ENCODE measurements at regions not wholly inside any gene's neighbourhood (a gene's known extent, or its start where the extent isn't known, plus 50 kb on each side); places are given as distances from the start of the nearest gene placed in this dataset.

DNA sequence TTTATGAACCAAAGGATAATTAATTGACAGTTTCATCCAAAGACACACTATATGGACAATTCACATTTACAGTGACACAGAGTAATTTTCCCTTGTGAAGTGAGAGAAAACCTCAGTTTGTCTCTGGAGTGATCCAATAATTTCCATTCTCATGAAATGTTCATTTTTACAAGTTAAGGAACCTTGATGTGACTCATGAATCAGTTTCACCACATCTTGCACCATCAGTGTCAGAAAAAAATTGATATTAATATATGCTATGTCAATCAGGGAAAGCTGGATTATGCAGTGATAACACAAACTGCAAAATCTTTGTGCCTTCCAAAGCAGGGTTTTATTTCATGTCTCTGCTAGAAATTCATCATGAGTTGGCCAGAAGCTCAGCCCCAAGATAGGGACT, 348.1 kb downstream of the ARPP21 start:
- H3K56ac ChIP-seq (replicated peaks; ENCODE audit: insufficient read length, low read depth, low read length), result no peak overlapping the region

More for the DNA sequence above, 348.1 kb downstream of the ARPP21 start:
- Histone ChIP-seq H4K91ac (replicated peaks; ENCODE audit: insufficient read length, low read length) (no peak overlapping the region), H3K79me1 (ENCODE audit: low read depth, low read length) (no peaks in the 10 kb centered on the region), H3K4me2 (ENCODE audit: insufficient read depth in 1 of 2, low read depth in 2 of 2, low read length in 2 of 2) (no peak overlapping the region), H3K9ac (replicated peaks in 1 of 4; ENCODE audit: extremely low read depth in 1 of 4, low read depth in 3 of 4, low read length in 3 of 4) (no peak overlapping the region), H3K23me2 (ENCODE audit: low read depth, low read length) (no peaks in the 10 kb centered on the region), H3K4ac (replicated peaks; ENCODE audit: insufficient read length, low read depth, low read length) (no peak overlapping the region), H3K27me3 (replicated peaks in 1 of 4; ENCODE audit: control insufficient read depth in 3 of 4, extremely low read depth in 1 of 4, insufficient read depth in 3 of 4, low read length in 3 of 4) (no peaks in the 10 kb centered on the region), H3K14ac (ENCODE audit: insufficient read length) (no peak overlapping the region), H3K36me3 (ENCODE audit: control insufficient read depth in 2 of 4, insufficient read depth in 4 of 4, low read length in 3 of 4) (no peaks in the 10 kb centered on the region), H3K27ac (ENCODE audit: low read depth, low read length) (no peak overlapping the region), H2BK12ac (ENCODE audit: low read depth, low read length) (no peak overlapping the region), H3K79me2 (ENCODE audit: control insufficient read depth in 1 of 2, insufficient read depth in 2 of 2, low read length in 2 of 2) (no peaks in the 10 kb centered on the region), H4K5ac (ENCODE audit: insufficient read length, low read depth, low read length) (no peak overlapping the region), H4K20me1 (replicated peaks in 1 of 2; ENCODE audit: control insufficient read depth in 1 of 2, insufficient read depth in 2 of 2, low read length in 2 of 2) (no peaks in the 10 kb centered on the region), H3K4me1 (replicated peaks in 1 of 4; ENCODE audit: control insufficient read depth in 3 of 4, insufficient read depth in 4 of 4, low read length in 3 of 4) (no peaks in the 10 kb centered on the region), H2BK20ac (ENCODE audit: low read length) (no peak overlapping the region), H3K18ac (ENCODE audit: extremely low read depth, low read length) (no peak overlapping the region), H2AK5ac (ENCODE audit: low read depth, low read length) (no peak overlapping the region), H2AFZ (ENCODE audit: low read length) (no peak overlapping the region), H2BK5ac (ENCODE audit: low read depth, low read length) (no peak overlapping the region), H3K23ac (ENCODE audit: insufficient read length) (no peak overlapping the region), H3K4me3 (ENCODE audit: extremely low read depth in 1 of 4, insufficient read depth in 2 of 4, low read depth in 3 of 4, low read length in 4 of 4) (no peak overlapping the region), H2BK120ac (replicated peaks; ENCODE audit: low read depth, low read length) (no peak overlapping the region), H3K9me3 (ENCODE audit: insufficient read depth in 2 of 2, low read depth in 1 of 2, low read length in 1 of 2) (no peaks in the 10 kb centered on the region), H2BK15ac (ENCODE audit: low read length) (no peak overlapping the region), H4K8ac (ENCODE audit: extremely low read depth, insufficient read depth, low read length) (no peak overlapping the region)
- ChIA-PET POLR2A (ENCODE audit: partially characterized antibody) (no interaction called here), CTCF (ENCODE audit: partially characterized antibody) (no interaction called here)
- FAIRE-seq (no peak), DNase-seq (ENCODE audit: low read depth in 1 of 2, low spot score in 2 of 2) (no peak)
- TF ChIP-seq KDM1A (IDR thresholded peaks at IDR 0.05; ENCODE audit: borderline replicate concordance, low read length) (no peak), SAP30 (IDR thresholded peaks at IDR 0.05; ENCODE audit: insufficient read depth, insufficient replicate concordance, low read length) (no peak), EZH2 (IDR thresholded peaks at IDR 0.05; ENCODE audit: low read depth, low read length, severe bottlenecking) (no peak), CEBPB (IDR thresholded peaks at IDR 0.05; ENCODE audit: low read depth, low read length) (no peak), CHD2 (IDR thresholded peaks at IDR 0.05; ENCODE audit: low read length) (no peak), CBX8 (IDR thresholded peaks at IDR 0.05; ENCODE audit: borderline replicate concordance, low read depth, low read length) (no peak), BACH1 (IDR thresholded peaks at IDR 0.05; ENCODE audit: low read length) (no peak), SP4 (IDR thresholded peaks at IDR 0.05; ENCODE audit: low read length) (no peak), SIX5 (IDR thresholded peaks at IDR 0.05; ENCODE audit: low read depth, low read length) (no peak)
- TF ChIP-seq, protein P1, sequence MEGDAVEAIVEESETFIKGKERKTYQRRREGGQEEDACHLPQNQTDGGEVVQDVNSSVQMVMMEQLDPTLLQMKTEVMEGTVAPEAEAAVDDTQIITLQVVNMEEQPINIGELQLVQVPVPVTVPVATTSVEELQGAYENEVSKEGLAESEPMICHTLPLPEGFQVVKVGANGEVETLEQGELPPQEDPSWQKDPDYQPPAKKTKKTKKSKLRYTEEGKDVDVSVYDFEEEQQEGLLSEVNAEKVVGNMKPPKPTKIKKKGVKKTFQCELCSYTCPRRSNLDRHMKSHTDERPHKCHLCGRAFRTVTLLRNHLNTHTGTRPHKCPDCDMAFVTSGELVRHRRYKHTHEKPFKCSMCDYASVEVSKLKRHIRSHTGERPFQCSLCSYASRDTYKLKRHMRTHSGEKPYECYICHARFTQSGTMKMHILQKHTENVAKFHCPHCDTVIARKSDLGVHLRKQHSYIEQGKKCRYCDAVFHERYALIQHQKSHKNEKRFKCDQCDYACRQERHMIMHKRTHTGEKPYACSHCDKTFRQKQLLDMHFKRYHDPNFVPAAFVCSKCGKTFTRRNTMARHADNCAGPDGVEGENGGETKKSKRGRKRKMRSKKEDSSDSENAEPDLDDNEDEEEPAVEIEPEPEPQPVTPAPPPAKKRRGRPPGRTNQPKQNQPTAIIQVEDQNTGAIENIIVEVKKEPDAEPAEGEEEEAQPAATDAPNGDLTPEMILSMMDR (IDR thresholded peaks at IDR 0.05; ENCODE audit: control extremely low read depth in 1 of 3, insufficient read depth in 1 of 3, low read depth in 1 of 3, low read length in 3 of 3), result no peak

Data from H1 (cell line).